GM12864 (cell line): ENCODE measurements at regions not wholly inside any gene's neighbourhood (a gene's known extent, or its start where the extent isn't known, plus 50 kb on each side); places are given as distances from the start of the nearest gene placed in this dataset.

Experiments used
- DNase-seq: peaks from one replicate; pipeline ENCODE4 v3.0.0-alpha.2; 2011; ENCODE audit warnings: low read depth
- H3K4me3 ChIP-seq: 2 replicates; pipeline ENCODE4 v1.5.1; 2011; ENCODE audit warnings: mild to moderate bottlenecking, low read depth, low read length, control low read depth
- TF ChIP-seq, protein P1 (sequence below): IDR thresholded peaks from 2 replicates; pipeline ENCODE4 v1.5.1; 2011; ENCODE audit warnings: low read depth, mild to moderate bottlenecking, moderate library complexity, low read length, control low read depth, inconsistent platforms; ENCODE audit errors: missing control alignments

DNA sequence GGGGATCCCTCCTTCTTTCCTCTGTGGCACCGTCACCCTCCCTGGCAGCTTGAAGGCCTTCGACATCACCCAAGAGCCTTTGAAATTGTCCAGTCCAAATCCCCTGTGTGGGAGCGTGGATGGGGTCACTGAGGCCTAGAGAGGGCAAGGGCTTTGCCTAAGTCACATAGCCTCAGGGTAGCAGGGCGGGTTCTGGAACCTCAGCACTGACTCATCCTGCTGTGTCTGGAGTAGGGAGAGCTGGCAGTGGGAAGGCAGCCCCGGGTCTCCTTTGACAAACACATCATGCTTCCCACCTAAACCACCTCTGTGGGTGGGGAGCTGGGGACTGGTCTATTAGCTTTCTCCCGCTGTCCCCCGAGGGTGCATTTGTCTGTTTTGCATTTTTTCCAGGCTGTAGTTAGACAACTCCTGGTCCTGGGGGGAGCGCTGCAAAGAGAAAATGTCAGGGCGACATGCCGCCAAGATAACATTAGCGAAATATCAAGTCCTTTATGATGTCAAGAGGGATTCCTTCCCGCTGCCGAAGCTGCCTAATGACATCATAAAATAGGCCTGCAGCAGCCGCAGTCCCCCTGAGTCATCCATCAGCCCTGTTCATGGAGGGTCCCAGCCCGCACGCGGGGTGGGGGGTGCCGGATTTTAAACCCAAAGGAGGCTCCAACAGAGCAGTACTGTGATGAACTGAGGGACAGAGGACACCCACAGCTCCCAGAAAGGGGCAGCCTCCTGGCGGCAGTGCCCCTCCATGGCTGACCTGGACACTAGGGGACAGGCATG is 77.0 kb upstream of the POU3F1 start:
- H3K4me3 ChIP-seq, result no peak overlapping the region
- DNase-seq, result no peak

DNA sequence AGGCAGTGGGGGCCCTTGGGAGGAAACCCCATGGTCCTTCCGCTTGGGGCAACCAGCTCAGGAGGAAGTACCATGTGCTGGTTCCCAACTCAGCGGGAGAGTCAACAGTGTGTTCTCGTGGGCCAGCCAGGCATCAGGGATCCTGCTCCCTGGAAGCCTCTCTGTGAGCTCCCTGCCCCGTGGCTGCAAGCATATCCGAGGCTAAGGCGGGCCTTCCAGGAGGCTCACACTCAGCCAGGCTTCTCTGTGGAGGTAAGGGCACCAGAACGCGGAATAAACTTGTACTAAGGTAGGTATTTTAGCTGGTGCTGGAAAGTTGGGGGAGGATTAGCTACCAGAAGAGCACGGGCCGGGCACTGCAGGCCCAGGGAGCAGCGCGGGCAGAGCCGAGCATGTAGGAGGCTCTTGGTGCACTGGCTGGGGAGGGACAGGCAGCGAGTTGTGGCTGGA is 74.7 kb upstream of the POU3F1 start:
- no peak overlapping the region for H3K4me3 ChIP-seq
- DNase-seq, result no peak
- TF ChIP-seq, protein P1, sequence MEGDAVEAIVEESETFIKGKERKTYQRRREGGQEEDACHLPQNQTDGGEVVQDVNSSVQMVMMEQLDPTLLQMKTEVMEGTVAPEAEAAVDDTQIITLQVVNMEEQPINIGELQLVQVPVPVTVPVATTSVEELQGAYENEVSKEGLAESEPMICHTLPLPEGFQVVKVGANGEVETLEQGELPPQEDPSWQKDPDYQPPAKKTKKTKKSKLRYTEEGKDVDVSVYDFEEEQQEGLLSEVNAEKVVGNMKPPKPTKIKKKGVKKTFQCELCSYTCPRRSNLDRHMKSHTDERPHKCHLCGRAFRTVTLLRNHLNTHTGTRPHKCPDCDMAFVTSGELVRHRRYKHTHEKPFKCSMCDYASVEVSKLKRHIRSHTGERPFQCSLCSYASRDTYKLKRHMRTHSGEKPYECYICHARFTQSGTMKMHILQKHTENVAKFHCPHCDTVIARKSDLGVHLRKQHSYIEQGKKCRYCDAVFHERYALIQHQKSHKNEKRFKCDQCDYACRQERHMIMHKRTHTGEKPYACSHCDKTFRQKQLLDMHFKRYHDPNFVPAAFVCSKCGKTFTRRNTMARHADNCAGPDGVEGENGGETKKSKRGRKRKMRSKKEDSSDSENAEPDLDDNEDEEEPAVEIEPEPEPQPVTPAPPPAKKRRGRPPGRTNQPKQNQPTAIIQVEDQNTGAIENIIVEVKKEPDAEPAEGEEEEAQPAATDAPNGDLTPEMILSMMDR, result no peak

More for the DNA sequence above, 77.0 kb upstream of the POU3F1 start:
- TF ChIP-seq, protein P1, result no peak

DNA sequence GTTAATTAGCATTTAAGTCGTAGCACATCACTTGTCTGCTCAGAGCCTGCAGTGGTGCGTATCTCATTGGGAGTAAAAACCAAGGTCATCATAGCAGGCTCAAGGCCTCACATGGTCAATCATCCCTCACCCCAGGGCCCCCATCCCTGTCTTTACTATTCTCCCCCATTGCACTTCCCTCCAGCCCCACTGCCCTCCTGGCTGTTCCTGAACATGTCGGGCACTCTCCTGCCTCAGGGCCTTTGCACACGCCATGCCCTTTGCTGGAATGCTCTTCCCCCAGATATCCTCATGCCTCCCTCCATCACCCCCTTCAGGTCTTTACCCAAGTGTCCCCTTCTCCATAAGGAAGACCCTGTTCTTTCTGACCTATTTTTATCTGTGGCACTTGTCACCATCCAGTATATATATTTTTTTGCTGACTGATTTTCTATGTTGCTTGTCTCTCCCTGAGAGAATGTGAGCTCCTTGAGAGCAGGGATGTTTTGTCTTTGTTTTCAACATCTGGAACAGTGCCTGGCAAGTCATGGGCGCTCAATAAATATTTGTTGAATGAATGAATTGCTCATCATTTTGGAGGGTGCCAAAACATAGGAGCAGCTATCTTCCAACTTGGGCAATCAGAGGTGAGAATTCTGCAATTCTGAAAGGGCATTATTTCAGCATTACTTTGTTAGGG is 74.1 kb upstream of the POU3F1 start:
- H3K4me3 ChIP-seq, result no peak overlapping the region
- TF ChIP-seq, protein P1, result no peak
- no peak for DNase-seq

DNA sequence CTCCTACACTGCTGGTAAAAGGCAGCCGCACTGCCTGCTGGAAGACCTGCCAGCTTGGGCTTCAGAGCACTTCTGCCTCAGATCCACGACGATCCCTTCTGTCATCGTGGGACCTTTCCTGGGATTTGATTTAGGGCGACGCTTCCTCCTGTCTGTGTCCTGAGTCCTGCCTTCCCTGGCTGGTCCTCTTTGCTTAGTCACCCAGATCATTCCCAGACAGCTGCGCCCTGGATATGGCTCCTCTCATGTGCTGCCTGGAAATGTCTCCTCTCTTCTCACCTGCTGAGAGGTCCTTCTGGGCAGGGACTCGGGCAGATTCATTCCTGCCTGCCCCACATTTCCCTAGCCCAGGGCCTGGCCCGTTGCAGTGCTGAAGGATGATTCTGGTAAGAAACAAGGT is 72.4 kb upstream of the POU3F1 start:
- TF ChIP-seq, protein P1, result no peak
- H3K4me3 ChIP-seq, result no peak overlapping the region
- DNase-seq, result no peak

DNA sequence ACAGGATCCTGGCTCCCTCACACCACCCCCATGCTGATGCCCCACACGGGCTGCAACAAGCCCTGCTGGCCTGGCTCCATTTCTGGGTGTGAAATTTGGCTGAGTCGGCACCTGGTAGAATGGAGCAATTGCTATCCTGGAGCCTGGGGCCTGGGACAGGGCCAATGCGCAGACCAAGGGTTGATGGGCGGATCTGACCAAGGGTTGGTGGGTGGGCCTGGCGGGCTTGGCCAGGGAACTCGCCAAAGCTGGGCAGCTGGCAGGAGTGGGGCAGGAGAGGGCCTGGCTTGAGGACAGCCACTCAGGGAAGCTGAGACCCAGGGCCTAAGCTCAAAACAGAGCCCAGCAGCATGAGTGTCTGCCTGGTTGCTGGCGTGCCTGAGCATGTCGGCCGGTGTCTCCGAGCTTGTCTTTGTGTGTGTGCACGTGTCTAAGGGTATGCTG is 70.9 kb upstream of the POU3F1 start:
- DNase-seq, result no peak
- TF ChIP-seq, protein P1, result no peak
- no peak overlapping the region for H3K4me3 ChIP-seq

DNA sequence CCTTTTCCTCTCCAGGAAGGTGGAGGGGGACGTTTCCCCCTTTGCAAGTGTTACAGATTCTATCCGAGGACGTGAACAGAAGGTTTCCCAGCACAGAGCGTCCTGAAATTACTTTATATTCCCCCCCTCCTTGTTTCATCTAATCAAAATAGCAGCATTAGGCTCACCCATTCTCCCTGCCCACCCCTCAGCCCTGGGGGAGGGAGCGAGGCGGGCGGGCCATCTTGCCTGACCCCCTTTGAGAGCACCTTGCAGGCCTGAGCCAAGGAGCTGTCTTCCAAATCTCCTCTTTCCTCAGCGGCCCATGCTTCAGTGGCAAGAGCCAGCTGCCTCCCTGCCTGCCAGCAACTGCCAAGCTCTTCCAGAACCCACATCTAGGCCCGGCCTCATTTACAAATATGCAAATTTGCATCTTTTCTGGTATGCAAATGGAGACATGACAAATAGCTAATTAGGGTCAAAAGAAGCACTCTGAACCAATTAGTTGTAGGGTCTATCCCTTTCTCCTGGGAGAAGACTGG is 69.1 kb upstream of the POU3F1 start:
- no peak overlapping the region for H3K4me3 ChIP-seq
- DNase-seq, result no peak
- TF ChIP-seq, protein P1, result no peak
